GM12875 (cell line): ENCODE measurements at regions not wholly inside any gene's neighbourhood (a gene's known extent, or its start where the extent isn't known, plus 50 kb on each side); places are given as distances from the start of the nearest gene placed in this dataset.

Source experiments
- H3K4me3 ChIP-seq: one replicate; pipeline ENCODE4 v1.5.1; 2011; ENCODE audit warnings: low read depth, low read length, control low read depth
- TF ChIP-seq, protein P1 (sequence below): IDR thresholded peaks from 2 replicates; pipeline ENCODE4 v1.5.1; 2011; ENCODE audit warnings: low read depth, mild to moderate bottlenecking, control low read depth, inconsistent platforms, low read length, moderate library complexity, borderline replicate concordance; ENCODE audit not compliant: insufficient read depth

GRCh38 chr6:110043366-110043994 is 65.4 kb downstream of the GPR6 start:
- TF ChIP-seq, protein P1, sequence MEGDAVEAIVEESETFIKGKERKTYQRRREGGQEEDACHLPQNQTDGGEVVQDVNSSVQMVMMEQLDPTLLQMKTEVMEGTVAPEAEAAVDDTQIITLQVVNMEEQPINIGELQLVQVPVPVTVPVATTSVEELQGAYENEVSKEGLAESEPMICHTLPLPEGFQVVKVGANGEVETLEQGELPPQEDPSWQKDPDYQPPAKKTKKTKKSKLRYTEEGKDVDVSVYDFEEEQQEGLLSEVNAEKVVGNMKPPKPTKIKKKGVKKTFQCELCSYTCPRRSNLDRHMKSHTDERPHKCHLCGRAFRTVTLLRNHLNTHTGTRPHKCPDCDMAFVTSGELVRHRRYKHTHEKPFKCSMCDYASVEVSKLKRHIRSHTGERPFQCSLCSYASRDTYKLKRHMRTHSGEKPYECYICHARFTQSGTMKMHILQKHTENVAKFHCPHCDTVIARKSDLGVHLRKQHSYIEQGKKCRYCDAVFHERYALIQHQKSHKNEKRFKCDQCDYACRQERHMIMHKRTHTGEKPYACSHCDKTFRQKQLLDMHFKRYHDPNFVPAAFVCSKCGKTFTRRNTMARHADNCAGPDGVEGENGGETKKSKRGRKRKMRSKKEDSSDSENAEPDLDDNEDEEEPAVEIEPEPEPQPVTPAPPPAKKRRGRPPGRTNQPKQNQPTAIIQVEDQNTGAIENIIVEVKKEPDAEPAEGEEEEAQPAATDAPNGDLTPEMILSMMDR = no peak

GRCh38 chr6:110044096-110044495 is 66.0 kb downstream of the GPR6 start:
- TF ChIP-seq, protein P1 = no peak
- H3K4me3 ChIP-seq = no peak overlapping the region

More at GRCh38 chr6:110043366-110043994, 65.4 kb downstream of the GPR6 start:
- no peak overlapping the region for H3K4me3 ChIP-seq

- TF ChIP-seq, protein P1 = no peak
- H3K4me3 ChIP-seq = no peak overlapping the region
Observed at GRCh38 chr6:110044622-110045021, 66.5 kb downstream of the GPR6 start.

DNA sequence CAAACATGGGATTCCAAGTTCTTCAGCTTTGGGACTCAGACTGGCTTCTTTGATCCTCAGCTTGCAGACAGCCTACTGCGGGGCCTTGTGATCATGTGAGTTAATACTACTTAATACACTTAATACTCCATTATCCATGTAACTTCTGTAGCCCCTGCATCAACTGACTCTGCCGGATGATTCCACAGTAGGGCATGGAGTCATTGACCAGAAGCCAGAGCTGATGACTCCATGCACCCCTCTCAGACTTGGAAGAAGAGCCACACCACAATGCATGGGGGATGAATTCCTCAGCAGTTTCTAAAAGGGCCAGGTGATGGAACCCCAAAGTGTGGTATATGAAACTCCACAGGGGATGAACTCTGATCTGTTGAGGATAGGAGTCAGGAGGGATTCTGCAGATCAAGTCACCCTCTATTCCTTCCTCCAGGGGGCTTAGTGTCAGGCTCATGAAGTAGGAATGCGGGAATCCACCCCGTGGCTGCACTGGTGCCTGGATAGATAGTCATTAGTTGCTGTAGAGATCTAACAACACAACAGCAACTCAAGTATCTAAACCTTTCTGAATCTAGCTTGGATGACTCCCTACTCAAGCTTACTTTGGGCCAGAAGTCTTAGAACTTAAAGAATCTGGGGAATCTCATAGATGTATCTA is 70.2 kb downstream of the GPR6 start:
- TF ChIP-seq, protein P1 = no peak
- H3K4me3 ChIP-seq = no peak overlapping the region

- H3K4me3 ChIP-seq = no peak overlapping the region
- TF ChIP-seq, protein P1 = no peak
Observed at GRCh38 chr6:110049696-110050439, 71.8 kb downstream of the GPR6 start.
